ENCODE measurements at regions not wholly inside any gene's neighbourhood (a gene's known extent, or its start where the extent isn't known, plus 50 kb on each side); places are given as distances from the start of the nearest gene placed in this dataset.

DNA sequence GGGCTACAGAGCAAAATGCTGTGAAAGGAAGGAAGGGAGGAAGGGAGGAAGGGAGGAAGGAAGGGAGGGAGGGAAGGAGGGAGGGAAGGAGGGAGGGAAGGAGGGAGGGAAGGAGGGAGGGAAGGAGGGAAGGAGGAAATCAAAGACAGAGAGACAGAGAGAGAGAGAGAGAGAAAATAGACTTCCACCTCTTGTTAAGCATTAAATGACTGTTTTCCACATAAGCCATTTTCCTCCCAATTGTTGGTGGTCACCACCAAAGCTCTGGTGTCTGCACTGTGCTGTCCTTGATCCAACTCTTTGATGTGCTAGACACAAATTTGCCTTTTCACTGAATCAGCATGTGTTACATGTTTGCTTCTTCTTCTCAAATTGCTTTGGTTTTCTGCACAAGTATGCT lies 90.7 kb upstream of the INHBA start:
- TF ChIP-seq, protein P1, sequence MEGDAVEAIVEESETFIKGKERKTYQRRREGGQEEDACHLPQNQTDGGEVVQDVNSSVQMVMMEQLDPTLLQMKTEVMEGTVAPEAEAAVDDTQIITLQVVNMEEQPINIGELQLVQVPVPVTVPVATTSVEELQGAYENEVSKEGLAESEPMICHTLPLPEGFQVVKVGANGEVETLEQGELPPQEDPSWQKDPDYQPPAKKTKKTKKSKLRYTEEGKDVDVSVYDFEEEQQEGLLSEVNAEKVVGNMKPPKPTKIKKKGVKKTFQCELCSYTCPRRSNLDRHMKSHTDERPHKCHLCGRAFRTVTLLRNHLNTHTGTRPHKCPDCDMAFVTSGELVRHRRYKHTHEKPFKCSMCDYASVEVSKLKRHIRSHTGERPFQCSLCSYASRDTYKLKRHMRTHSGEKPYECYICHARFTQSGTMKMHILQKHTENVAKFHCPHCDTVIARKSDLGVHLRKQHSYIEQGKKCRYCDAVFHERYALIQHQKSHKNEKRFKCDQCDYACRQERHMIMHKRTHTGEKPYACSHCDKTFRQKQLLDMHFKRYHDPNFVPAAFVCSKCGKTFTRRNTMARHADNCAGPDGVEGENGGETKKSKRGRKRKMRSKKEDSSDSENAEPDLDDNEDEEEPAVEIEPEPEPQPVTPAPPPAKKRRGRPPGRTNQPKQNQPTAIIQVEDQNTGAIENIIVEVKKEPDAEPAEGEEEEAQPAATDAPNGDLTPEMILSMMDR (IDR thresholded peaks at IDR 0.05), result no peak
- no peak for TF ChIP-seq EZH2 (IDR thresholded peaks at IDR 0.05; ENCODE audit: borderline replicate concordance, insufficient read depth, low read depth, low read length, poor library complexity, severe bottlenecking)
- ChIA-PET CTCF (no interaction called here), POLR2A (no interaction called here)
- H3K4me2 ChIP-seq (replicated peaks; ENCODE audit: low read depth, low read length, poor library complexity, severe bottlenecking), result no peak overlapping the region
- no peaks in the 10 kb centered on the region for H3K27me3 ChIP-seq (replicated peaks in 1 of 4; ENCODE audit: control extremely low read depth in 1 of 4, control insufficient read depth in 3 of 4, insufficient read depth in 4 of 4, low read length in 3 of 4)
- H3K4me3 ChIP-seq (ENCODE audit: control extremely low read depth in 1 of 5, extremely low read depth in 1 of 5, insufficient read depth in 1 of 5, low read depth in 2 of 5, low read length in 4 of 5), result no peak overlapping the region
- no peaks in the 10 kb centered on the region for H4K20me1 ChIP-seq (ENCODE audit: control insufficient read depth, insufficient read depth, low read length, poor library complexity, severe bottlenecking)
- H3K27ac ChIP-seq (ENCODE audit: low read length in 2 of 2), result no peak overlapping the region
- H3K4me1 Mint-ChIP-seq, result no peaks in the 10 kb centered on the region
- ATAC-seq (ENCODE audit: low read depth) (no peak), DNase-seq (no peak)
- H3K4me3 Mint-ChIP-seq, result no peak overlapping the region
- H2AFZ ChIP-seq (ENCODE audit: insufficient read depth, low read depth, low read length, poor library complexity, severe bottlenecking), result no peak overlapping the region
- no peaks in the 10 kb centered on the region for H3K4me1 ChIP-seq (ENCODE audit: control insufficient read depth in 2 of 2, insufficient read depth in 2 of 2, low read length in 2 of 2)
- no peaks in the 10 kb centered on the region for H3K27me3 Mint-ChIP-seq
- no peaks in the 10 kb centered on the region for H3K79me2 ChIP-seq (ENCODE audit: control insufficient read depth, insufficient read depth, low read length)
- intact Hi-C loops (cut with micrococcal nuclease), result no loop called here
- peaks cover 2% of the 10 kb centered on the region for H3K9me3 Mint-ChIP-seq (ENCODE audit: insufficient read depth)
- H3K9me3 ChIP-seq (ENCODE audit: control extremely low read depth in 1 of 3, control insufficient read depth in 2 of 3, insufficient read depth in 1 of 3, low read length in 2 of 3), result peaks cover 0 to 4% (median 0%) of the 10 kb centered on the region in 3 donors
- H3K9ac ChIP-seq (ENCODE audit: low read length), result no peak overlapping the region
- no peaks in the 10 kb centered on the region for H3K36me3 ChIP-seq (replicated peaks in 1 of 2; ENCODE audit: control extremely low read depth in 1 of 2, control insufficient read depth in 1 of 2, extremely low read depth in 1 of 2, insufficient read depth in 2 of 2, low read length in 1 of 2)
- no peak overlapping the region for H3K27ac Mint-ChIP-seq

DNA sequence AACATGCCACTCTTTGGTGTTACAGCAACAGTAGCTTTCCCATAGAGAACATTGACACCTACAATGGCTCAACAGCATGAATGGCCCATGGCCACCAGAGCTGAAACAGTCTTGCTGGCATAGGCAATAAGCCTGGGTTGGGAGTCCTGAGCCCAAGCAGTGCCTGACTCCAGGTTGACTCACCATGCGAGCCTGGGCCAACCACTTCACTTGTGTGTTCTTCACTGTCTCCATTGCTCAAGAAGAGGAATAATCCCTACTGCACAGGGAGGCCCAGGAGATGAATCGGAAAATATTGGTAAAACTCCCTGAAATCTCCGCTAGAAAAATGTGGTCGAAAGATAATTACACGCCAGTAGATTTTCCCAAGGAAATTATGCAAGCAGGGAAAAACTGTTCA lies 89.2 kb upstream of the INHBA start:
- no peaks in the 10 kb centered on the region for H3K4me1 Mint-ChIP-seq
- H3K4me3 Mint-ChIP-seq, result no peak overlapping the region
- POLR2A ChIA-PET, result no interaction called here
- TF ChIP-seq, protein P1 (IDR thresholded peaks at IDR 0.05), result no peak
- TF ChIP-seq EZH2 (IDR thresholded peaks at IDR 0.05; ENCODE audit: borderline replicate concordance, insufficient read depth, low read depth, low read length, poor library complexity, severe bottlenecking), result no peak
- Histone ChIP-seq H2AFZ (ENCODE audit: insufficient read depth, low read depth, low read length, poor library complexity, severe bottlenecking) (no peak overlapping the region), H3K79me2 (ENCODE audit: control insufficient read depth, insufficient read depth, low read length) (no peaks in the 10 kb centered on the region), H3K4me3 (ENCODE audit: control extremely low read depth in 1 of 5, extremely low read depth in 1 of 5, insufficient read depth in 1 of 5, low read depth in 2 of 5, low read length in 4 of 5) (no peak overlapping the region), H3K27me3 (replicated peaks in 1 of 4; ENCODE audit: control extremely low read depth in 1 of 4, control insufficient read depth in 3 of 4, insufficient read depth in 4 of 4, low read length in 3 of 4) (no peaks in the 10 kb centered on the region), H3K4me1 (ENCODE audit: control insufficient read depth in 2 of 2, insufficient read depth in 2 of 2, low read length in 2 of 2) (no peaks in the 10 kb centered on the region), H3K9ac (ENCODE audit: low read length) (no peak overlapping the region), H3K27ac (ENCODE audit: low read length in 2 of 2) (no peak overlapping the region), H3K4me2 (replicated peaks; ENCODE audit: low read depth, low read length, poor library complexity, severe bottlenecking) (no peak overlapping the region), H3K9me3 (ENCODE audit: control extremely low read depth in 1 of 3, control insufficient read depth in 2 of 3, insufficient read depth in 1 of 3, low read length in 2 of 3) (peaks cover 0 to 4% (median 0%) of the 10 kb centered on the region in 3 donors), H4K20me1 (ENCODE audit: control insufficient read depth, insufficient read depth, low read length, poor library complexity, severe bottlenecking) (no peaks in the 10 kb centered on the region), H3K36me3 (replicated peaks in 1 of 2; ENCODE audit: control extremely low read depth in 1 of 2, control insufficient read depth in 1 of 2, extremely low read depth in 1 of 2, insufficient read depth in 2 of 2, low read length in 1 of 2) (no peaks in the 10 kb centered on the region)
- ATAC-seq (ENCODE audit: low read depth), result no peak
- no peaks in the 10 kb centered on the region for H3K27me3 Mint-ChIP-seq
- intact Hi-C loops (cut with micrococcal nuclease), result no loop called here
- H3K27ac Mint-ChIP-seq, result no peak overlapping the region
- CTCF ChIA-PET, result no interaction called here
- 100% methylated on average over 3 of the region's 5 CpGs for WGBS (ENCODE audit: insufficient coverage)
- no peak for DNase-seq
- peaks cover 2% of the 10 kb centered on the region for H3K9me3 Mint-ChIP-seq (ENCODE audit: insufficient read depth)
